Lower leg skin (tissue), 3 donors: ENCODE measurements at regions not wholly inside any gene's neighbourhood (a gene's known extent, or its start where the extent isn't known, plus 50 kb on each side); places are given as distances from the start of the nearest gene placed in this dataset.

ENCODE experiments used
- CTCF ChIP-seq, 3 donors: fragments of 450-650 bp; IDR thresholded peaks; one replicate each; pipeline ENCODE4 v1.5.1; 2016; ENCODE audit warnings: antibody characterized with exemption in 3 of 3, mild to moderate bottlenecking in 3 of 3, moderate library complexity in 2 of 3
- POLR2A ChIP-seq, 2 donors: fragments of 450-650 bp; IDR thresholded peaks; one replicate each; pipeline ENCODE4 v1.6.1; 2016 to 2017; ENCODE audit warnings: antibody characterized with exemption in 2 of 2, mild to moderate bottlenecking in 1 of 2, moderate library complexity in 1 of 2

DNA sequence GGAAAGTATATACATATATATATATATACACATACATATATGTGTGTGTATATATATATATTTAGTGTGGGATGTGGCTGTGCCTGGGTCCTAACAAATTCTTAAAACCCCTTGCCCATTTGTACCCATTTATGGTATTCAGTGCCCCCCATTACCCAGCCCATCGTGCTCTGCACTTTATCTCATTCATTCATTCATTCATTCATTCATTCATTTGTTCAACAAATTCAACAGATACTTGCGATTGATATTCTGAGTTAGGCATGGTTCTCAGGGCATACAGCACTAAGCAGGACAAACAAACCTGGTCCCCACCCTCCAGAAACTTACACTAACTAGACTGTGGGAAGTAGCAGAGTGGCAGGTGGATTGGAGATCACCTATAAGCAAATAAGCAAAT, 56.6 kb upstream of the LMO2 start:
- TF ChIP-seq CTCF (IDR thresholded peaks at IDR 0.05) (no peak), POLR2A (IDR thresholded peaks at IDR 0.05) (no peak)
